ENCODE measurements at regions not wholly inside any gene's neighbourhood (a gene's known extent, or its start where the extent isn't known, plus 50 kb on each side); places are given as distances from the start of the nearest gene placed in this dataset.

DNA sequence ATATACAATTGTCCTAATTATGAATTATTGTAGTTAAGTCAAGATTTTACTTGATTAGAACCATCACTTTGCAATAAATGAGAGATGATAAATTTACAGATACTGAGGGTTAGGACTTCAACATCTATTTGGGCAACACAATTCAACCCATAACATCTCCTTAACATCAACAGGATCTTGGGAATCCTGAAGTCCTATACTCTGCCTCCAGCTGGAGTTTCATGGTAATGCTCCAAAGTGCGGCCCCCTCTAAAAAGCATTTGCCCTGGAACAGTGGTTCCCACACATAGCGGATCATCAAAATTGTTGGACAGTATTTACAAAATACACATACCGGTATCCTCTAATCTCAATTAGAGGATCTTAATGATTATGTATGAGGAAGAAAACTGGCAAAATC lies 618.6 kb downstream of the CENPC start:
- H3K4me3 ChIP-seq, result no peak overlapping the region
- WGBS, 2 donors (ENCODE audit: low coverage in 1 of 2), result 94 to 95% methylated on average over 3 of the region's 3 CpGs
- H3K27me3 ChIP-seq, result no peaks in the 10 kb centered on the region
- H3K9me3 ChIP-seq, result no peaks in the 10 kb centered on the region
- no peaks in the 10 kb centered on the region for H3K4me1 ChIP-seq
- H3K36me3 ChIP-seq, result no peaks in the 10 kb centered on the region
- intact Hi-C loops (cut with DNase I; ENCODE audit: low total_unique reads), result no loop called here
- in situ Hi-C loops (cut with MboI; ENCODE audit: low pct_ligation_motif_present in 1 of 4, low pct_unique_long_range_greater_than_20kb in 1 of 4, low sequenced_read_pairs in 3 of 4), result no loop called here
- TF ChIP-seq POLR2AphosphoS5 (IDR thresholded peaks at IDR 0.05), result no peak
- no peak for TF ChIP-seq POLR2A (IDR thresholded peaks at IDR 0.05)
- TF ChIP-seq EP300 (IDR thresholded peaks at IDR 0.05; ENCODE audit: low read depth), result no peak
- TF ChIP-seq, protein P1, sequence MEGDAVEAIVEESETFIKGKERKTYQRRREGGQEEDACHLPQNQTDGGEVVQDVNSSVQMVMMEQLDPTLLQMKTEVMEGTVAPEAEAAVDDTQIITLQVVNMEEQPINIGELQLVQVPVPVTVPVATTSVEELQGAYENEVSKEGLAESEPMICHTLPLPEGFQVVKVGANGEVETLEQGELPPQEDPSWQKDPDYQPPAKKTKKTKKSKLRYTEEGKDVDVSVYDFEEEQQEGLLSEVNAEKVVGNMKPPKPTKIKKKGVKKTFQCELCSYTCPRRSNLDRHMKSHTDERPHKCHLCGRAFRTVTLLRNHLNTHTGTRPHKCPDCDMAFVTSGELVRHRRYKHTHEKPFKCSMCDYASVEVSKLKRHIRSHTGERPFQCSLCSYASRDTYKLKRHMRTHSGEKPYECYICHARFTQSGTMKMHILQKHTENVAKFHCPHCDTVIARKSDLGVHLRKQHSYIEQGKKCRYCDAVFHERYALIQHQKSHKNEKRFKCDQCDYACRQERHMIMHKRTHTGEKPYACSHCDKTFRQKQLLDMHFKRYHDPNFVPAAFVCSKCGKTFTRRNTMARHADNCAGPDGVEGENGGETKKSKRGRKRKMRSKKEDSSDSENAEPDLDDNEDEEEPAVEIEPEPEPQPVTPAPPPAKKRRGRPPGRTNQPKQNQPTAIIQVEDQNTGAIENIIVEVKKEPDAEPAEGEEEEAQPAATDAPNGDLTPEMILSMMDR (IDR thresholded peaks at IDR 0.05), result no peak
- H3K27ac ChIP-seq, result no peak overlapping the region
- no peak for DNase-seq

DNA sequence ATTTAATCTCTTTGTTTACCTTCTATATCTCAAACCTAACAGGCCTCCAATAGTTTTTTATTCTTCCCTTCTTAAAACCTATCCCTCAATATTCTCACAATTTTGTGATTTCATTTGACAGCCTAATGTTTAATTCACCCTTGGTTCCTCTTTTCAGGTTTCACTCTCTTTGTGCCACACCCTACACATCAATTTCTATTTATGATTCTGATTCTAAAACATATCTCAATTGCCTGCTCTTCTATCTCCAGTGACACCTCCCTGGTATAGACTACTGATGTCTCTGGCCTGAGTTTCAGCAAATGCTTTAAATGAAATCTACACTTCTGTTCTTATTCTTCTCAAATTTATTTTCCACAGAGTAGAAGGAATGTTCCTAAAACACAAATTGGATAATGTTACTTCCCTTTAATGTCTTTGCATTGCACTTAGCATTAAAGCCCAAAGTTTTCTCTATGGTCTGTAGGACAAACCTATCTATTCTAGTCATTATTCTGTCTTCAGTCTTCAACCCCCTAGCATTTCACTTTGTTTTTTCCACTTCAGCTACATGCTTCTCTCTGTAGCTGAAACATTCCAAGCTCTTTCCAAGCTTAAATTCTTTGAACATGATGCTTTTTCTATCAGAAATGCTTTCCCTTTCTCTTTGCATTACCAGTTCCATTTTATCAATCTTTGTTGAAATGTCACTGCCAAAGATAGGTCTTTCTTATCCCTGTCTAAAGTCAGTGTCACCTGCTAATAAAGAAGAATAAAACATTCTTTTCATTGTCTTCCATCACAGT lies 622.0 kb downstream of the CENPC start:
- H3K27me3 ChIP-seq, result no peaks in the 10 kb centered on the region
- intact Hi-C loops (cut with DNase I; ENCODE audit: low total_unique reads), result no loop called here
- H3K27ac ChIP-seq, result no peak overlapping the region
- no peaks in the 10 kb centered on the region for H3K36me3 ChIP-seq
- DNase-seq, result no peak
- no peak for TF ChIP-seq EP300 (IDR thresholded peaks at IDR 0.05; ENCODE audit: low read depth)
- H3K9me3 ChIP-seq, result no peaks in the 10 kb centered on the region
- H3K4me3 ChIP-seq, result no peak overlapping the region
- in situ Hi-C loops (cut with MboI; ENCODE audit: low pct_ligation_motif_present in 1 of 4, low pct_unique_long_range_greater_than_20kb in 1 of 4, low sequenced_read_pairs in 3 of 4), result no loop called here
- no peaks in the 10 kb centered on the region for H3K4me1 ChIP-seq

DNA sequence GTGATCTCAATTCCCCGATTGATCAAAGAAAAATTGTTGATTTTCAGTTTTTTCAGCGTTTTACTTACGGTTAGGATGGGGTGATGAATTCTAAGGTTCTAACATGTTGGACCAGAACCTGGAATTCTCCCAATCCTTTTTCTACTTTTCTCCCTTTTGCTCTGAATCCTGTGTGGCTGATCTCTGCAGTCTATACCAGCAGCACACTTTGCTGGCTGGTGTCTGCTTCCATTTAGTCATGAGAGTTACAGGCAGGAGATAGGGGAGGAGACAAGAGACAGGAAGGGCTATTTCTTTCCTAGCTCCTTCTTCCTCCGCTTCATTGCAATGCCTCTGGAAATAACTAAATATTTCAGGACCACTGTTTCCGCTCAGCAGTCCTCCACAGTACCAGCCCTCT lies 623.9 kb downstream of the CENPC start:
- WGBS, 2 donors (ENCODE audit: low coverage in 1 of 2), result 74 to 75% methylated on average over 1 to 5 of the region's 5 CpGs
- intact Hi-C loops (cut with DNase I; ENCODE audit: low total_unique reads), result no loop called here

DNA sequence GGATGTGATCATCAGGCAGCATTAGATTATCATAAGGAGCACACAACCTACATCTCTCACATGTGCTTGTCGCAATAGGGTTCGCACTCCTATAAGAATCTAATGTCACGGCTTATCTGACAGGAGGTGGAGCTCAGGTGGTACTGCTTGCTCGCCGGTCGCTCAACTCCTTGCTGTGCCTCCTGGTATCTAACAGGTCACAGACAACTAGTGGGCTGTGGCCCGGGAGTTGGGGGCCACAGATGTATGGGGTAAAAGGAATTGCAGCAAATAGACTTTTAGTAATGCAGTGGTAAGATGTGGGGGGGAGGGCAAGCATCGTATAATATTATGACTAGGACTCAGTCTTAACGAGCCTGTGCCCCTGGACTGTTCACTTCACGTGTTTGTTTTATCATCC lies 624.8 kb downstream of the CENPC start:
- H3K4me3 ChIP-seq, result no peak overlapping the region
- no peaks in the 10 kb centered on the region for H3K27me3 ChIP-seq
- intact Hi-C loops (cut with DNase I; ENCODE audit: low total_unique reads), result no loop called here
- TF ChIP-seq, protein P1 (IDR thresholded peaks at IDR 0.05), result no peak
- no peak for TF ChIP-seq POLR2AphosphoS5 (IDR thresholded peaks at IDR 0.05)
- TF ChIP-seq POLR2A (IDR thresholded peaks at IDR 0.05), result no peak
- no peak for TF ChIP-seq EP300 (IDR thresholded peaks at IDR 0.05; ENCODE audit: low read depth)
- WGBS, 2 donors (ENCODE audit: low coverage in 1 of 2), result 71 to 81% methylated on average over 6 to 10 of the region's 10 CpGs
- H3K36me3 ChIP-seq, result no peaks in the 10 kb centered on the region
- no peak for DNase-seq
- H3K4me1 ChIP-seq, result no peaks in the 10 kb centered on the region
- H3K27ac ChIP-seq, result no peak overlapping the region
- H3K9me3 ChIP-seq, result no peaks in the 10 kb centered on the region
- in situ Hi-C loops (cut with MboI; ENCODE audit: low pct_ligation_motif_present in 1 of 4, low pct_unique_long_range_greater_than_20kb in 1 of 4, low sequenced_read_pairs in 3 of 4), result no loop called here

More for the DNA sequence above, 623.9 kb downstream of the CENPC start:
- no peaks in the 10 kb centered on the region for H3K27me3 ChIP-seq
- H3K36me3 ChIP-seq, result no peaks in the 10 kb centered on the region
- no peaks in the 10 kb centered on the region for H3K4me1 ChIP-seq
- in situ Hi-C loops (cut with MboI; ENCODE audit: low pct_ligation_motif_present in 1 of 4, low pct_unique_long_range_greater_than_20kb in 1 of 4, low sequenced_read_pairs in 3 of 4), result no loop called here
- H3K9me3 ChIP-seq, result no peaks in the 10 kb centered on the region
- H3K27ac ChIP-seq, result no peak overlapping the region
- DNase-seq, result no peak
- H3K4me3 ChIP-seq, result no peak overlapping the region
- TF ChIP-seq, protein P1 (IDR thresholded peaks at IDR 0.05), result no peak
- TF ChIP-seq POLR2A (IDR thresholded peaks at IDR 0.05) (no peak), EP300 (IDR thresholded peaks at IDR 0.05; ENCODE audit: low read depth) (no peak), POLR2AphosphoS5 (IDR thresholded peaks at IDR 0.05) (no peak)

DNA sequence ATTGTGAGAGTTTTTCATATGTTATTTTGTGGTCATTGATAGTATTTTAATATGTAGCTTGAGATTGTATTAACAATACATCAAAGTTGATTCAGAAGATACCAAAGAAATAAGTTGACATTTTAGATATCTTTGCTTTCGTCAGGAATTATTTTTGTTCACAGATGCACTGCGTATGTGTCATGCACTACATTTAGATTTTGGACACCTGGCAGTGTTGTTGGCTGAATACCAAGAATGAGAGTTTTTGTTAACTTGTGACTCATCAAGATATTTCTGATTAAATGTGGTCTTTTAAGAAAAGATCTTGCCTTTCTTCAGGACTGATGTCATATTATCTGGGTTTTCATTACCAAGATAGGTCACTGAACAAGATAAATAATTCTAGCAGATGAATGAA lies 633.4 kb downstream of the CENPC start:
- H3K27me3 ChIP-seq, result no peaks in the 10 kb centered on the region
- 80 to 84% methylated on average over 2 of the region's 2 CpGs for WGBS, 2 donors (ENCODE audit: low coverage in 1 of 2)
- in situ Hi-C loops (cut with MboI; ENCODE audit: low pct_ligation_motif_present in 1 of 4, low pct_unique_long_range_greater_than_20kb in 1 of 4, low sequenced_read_pairs in 3 of 4) (no loop called here), intact Hi-C loops (cut with DNase I; ENCODE audit: low total_unique reads) (no loop called here)
- no peak for DNase-seq
- H3K36me3 ChIP-seq, result no peaks in the 10 kb centered on the region
- TF ChIP-seq POLR2AphosphoS5 (IDR thresholded peaks at IDR 0.05), result no peak
- TF ChIP-seq, protein P1 (IDR thresholded peaks at IDR 0.05), result no peak
- no peak for TF ChIP-seq POLR2A (IDR thresholded peaks at IDR 0.05)
- TF ChIP-seq EP300 (IDR thresholded peaks at IDR 0.05; ENCODE audit: low read depth), result no peak
- no peak overlapping the region for H3K27ac ChIP-seq
- H3K4me3 ChIP-seq, result no peak overlapping the region
- H3K9me3 ChIP-seq, result no peaks in the 10 kb centered on the region
- H3K4me1 ChIP-seq, result no peaks in the 10 kb centered on the region
